GM10248 (cell line): ENCODE measurements at regions not wholly inside any gene's neighbourhood (a gene's known extent, or its start where the extent isn't known, plus 50 kb on each side); places are given as distances from the start of the nearest gene placed in this dataset.

Experiments used
- CTCF ChIA-PET: fragments of 300-600 bp; sonication (Branson Sonifier 250); formaldehyde crosslinking; extraction: SDS; loops from one replicate; lab custom pipeline; 2021; ENCODE audit warnings: antibody characterized with exemption; lab: Yijun Ruan, JAX
- POLR2A ChIA-PET: fragments of 350-650 bp; sonication (Branson Sonifier 250); formaldehyde crosslinking; extraction: SDS; loops from one replicate; lab custom pipeline; 2020; ENCODE audit warnings: antibody characterized with exemption; lab: Yijun Ruan, JAX
- DNase-seq: peaks from one replicate; pipeline ENCODE4 v3.0.0; 2012; ENCODE audit errors: extremely low spot score
- CTCF ChIP-seq: IDR thresholded peaks from 2 replicates; pipeline ENCODE4 v1.5.1; 2012; ENCODE audit warnings: mild to moderate bottlenecking, low read depth; ENCODE audit errors: extremely low read depth, missing control alignments, control extremely low read depth

DNA sequence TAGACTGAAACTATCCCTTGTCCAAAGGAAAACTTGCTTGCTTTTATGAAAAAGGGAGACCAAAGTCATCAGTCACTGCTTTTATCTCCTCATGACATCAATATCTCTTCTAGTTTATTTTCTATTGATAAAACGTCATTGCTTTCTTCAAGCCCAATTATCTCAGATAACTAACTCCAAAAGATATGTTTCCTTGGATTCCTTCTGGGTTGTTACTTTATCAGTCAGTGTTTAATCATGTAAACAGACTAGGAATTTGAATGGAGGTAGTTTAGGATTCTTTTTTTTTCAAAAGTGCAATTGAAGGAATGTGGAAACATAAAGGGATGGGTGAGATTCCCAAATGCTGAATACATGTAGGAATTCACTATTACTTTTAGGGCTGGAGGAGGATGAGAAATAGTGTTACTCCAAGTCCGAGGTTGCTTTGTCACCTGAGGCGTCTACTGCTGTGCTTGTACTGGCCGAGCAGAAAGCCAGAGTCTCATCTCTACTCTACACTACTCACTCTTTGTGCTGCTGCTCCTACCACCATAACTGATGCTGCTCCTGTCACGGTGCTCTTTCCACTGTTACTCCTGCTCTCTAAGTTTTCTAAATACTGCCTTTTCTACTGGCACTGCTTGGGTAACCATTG lies 1697.1 kb upstream of the NUDT12 start:
- ChIA-PET CTCF (interaction anchor here (1.2 kb wide), 1 partner anchor 21 kb away, joined by 3 read pairs; no protein-coding TSS in a partner anchor), POLR2A (no interaction called here)
- no peak for DNase-seq
- no peak for TF ChIP-seq CTCF

GRCh38 chr5:105238561-105238960 lies 1676.0 kb upstream of the NUDT12 start:
- no peak for DNase-seq
- no peak for TF ChIP-seq CTCF
- ChIA-PET CTCF (interaction anchor here (0.6 kb wide), 1 partner anchor 20 kb away, joined by 3 read pairs; no protein-coding TSS in a partner anchor), POLR2A (no interaction called here)

DNA sequence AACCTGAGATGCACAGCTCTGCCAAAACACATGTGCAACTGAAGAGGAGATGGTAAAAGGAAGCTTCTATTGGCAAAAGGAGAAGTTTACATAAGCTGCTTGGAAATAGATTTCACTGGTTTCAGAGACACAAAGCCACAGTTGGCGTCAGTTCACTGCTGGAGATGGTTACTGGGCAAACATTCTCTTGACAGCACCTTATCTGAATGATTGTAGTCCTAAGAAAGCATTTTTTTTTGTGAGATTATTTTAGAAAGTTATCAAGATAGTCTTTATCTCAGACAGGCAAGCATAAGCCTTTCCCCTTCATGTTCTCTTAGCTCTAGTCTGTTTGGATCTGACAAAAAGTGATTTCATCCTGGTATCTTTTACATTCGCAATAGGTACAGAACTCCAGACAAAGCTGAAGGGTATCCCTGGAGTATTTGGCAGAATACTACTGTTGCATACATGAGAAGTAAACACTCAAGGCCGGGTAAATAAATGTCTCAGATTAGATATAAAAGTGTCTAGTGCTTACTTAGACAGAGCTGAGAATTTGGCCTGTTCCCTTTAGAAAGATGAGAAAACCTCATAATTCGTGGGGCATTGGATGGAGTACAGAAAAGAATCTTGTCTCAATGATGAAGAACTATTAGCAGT lies 1668.0 kb upstream of the NUDT12 start:
- CTCF ChIA-PET, result interaction anchor here (2.0 kb wide), 1 partner anchor 9 kb away, joined by 6 read pairs; no protein-coding TSS in a partner anchor
- no peak for TF ChIP-seq CTCF
- POLR2A ChIA-PET, result no interaction called here
- no peak for DNase-seq

DNA sequence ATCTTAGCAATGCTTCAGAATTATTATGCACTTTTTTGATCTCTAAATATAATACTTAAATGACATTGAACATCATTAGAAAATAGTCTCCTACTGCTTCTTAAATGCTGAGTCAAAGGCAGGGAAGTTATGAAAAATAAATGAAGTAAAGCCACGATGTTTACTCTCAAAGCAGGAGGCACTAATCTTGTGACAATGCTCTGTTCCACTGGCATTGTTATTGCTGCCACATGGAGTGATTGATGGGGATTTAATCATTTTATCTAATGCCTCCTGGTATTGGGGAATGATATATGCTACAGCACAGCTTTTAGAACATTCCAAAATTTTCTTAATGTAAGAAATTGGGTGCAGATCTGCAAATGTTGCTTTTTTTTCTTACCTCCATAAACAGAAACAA lies 1655.4 kb upstream of the NUDT12 start:
- TF ChIP-seq CTCF, result no peak
- ChIA-PET CTCF (no interaction called here), POLR2A (no interaction called here)

GRCh38 chr5:105213078-105213477 lies 1650.5 kb upstream of the NUDT12 start:
- no peak for TF ChIP-seq CTCF
- POLR2A ChIA-PET, result no interaction called here
- no peak for DNase-seq
- CTCF ChIA-PET, result no interaction called here

More for the DNA sequence above, 1655.4 kb upstream of the NUDT12 start:
- no peak for DNase-seq

DNA sequence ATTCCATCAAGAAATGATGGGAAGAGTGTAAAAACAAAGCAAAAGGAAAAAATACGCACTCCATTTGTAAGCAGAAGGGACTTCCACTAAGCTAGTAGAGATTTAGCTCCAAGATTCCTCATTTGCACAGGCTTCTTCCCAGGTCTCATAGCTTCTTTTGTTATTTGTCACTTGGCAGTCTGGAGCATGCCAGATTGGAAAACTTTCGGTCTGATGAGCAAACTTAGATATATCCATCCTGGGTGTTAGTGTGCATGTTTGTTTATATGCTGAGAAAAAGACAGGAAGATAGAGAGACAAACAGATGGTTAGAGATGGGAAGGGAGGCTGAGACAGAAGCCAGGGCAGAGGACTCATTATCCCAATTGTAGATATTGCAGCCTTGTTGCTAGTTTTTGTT lies 1644.5 kb upstream of the NUDT12 start:
- CTCF ChIA-PET, result interaction anchor here (1.5 kb wide), 1 partner anchor 8 kb away, joined by 3 read pairs; no protein-coding TSS in a partner anchor
- no peak for DNase-seq
- TF ChIP-seq CTCF, result no peak
- POLR2A ChIA-PET, result no interaction called here
